GM21786 (cell line): ENCODE measurements at regions not wholly inside any gene's neighbourhood (a gene's known extent, or its start where the extent isn't known, plus 50 kb on each side); places are given as distances from the start of the nearest gene placed in this dataset.
A peak's percentile ranks its signal among the peaks of the same experiment; 100 is the strongest.

Experiments used
- ATAC-seq: cut with Tn5 transposase; IDR thresholded peaks from one replicate; pipeline ENCODE4 v1.9.1; 2021; ENCODE audit not compliant: unreplicated experiment

DNA sequence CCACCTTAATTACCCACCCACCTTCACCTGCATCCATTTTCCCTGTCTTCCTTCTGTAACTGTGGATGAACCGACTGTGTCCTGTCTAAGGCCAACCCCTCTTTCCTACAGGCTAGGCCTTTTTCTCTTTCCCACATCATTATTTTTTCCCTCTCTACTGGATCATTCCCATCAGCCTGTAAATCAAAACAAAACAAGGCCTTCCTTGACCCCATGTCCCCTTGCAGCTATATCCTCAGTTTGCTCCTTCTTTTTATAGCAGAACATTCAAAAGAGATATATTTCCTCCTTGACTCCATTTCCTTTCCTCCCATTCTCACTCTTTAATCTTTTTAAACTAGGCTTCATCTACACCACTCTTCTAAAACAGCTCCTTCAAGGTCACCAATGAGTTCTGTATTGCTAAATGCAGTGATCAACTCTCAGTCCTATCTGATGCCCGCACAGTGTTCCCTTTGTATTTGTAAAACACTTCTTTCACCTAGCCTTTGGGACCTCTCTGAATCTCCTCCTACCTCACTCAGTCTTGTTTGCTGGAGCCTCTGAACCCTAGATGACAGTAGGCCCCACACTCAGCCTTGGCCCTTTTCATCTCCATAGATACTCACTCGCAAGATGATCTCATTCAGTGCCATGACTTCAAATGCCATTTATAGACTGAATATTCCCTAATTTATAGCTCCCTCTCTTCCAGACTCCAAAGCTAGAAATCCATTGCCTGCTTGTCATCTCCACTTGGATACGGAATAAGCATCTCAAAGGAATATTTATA, 55.7 kb downstream of the CXCR4 start:
- no peak for ATAC-seq

GRCh38 chr2:136060416-136060815, 57.5 kb downstream of the CXCR4 start:
- no peak for ATAC-seq

DNA sequence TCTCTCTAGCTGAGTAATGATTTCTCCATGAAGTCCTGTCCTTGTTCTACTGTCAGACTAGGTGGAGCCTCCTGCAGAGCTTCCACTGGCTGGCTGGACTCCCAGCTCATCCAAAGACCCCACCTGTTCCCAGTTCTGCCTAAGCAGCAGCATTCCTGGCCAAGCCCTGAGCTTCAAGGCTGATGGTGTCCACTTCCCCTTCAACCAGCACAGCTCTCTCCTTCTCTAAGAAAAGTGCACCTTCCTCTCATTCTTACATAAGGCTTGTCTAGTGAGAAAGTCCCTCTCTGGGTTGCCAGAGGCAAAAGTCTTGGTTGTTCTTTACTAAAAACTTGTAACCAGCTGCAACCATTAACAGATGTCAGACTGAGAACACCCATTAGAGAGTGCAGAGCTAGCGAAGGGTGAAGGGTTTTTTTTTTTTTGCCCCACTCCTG, 58.9 kb downstream of the CXCR4 start:
- ATAC-seq: peak; percentile 58

DNA sequence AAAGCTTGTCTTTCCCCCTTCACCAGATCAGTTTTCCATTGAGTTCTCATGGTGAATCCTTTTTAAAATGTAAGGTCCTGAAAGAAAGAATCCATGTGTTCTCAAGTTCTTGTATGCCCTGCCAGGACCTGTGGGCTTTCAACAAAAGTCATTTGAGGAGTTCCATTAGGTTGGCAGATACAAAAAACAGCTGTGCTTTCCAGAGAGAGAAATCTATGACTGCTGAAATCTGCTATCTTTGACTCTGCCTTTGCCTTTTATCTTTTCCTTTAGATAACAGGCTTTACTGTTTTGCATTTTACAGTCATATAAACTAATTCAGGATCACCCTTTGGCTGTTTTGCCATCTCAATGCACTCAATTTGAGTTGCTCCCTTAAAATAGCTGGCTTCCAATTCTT, 59.7 kb downstream of the CXCR4 start:
- no peak for ATAC-seq

GRCh38 chr2:136057802-136058140, 60.2 kb downstream of the CXCR4 start:
- ATAC-seq: no peak

GRCh38 chr2:136057023-136057801, 60.7 kb downstream of the CXCR4 start:
- ATAC-seq: peak; percentile 25

DNA sequence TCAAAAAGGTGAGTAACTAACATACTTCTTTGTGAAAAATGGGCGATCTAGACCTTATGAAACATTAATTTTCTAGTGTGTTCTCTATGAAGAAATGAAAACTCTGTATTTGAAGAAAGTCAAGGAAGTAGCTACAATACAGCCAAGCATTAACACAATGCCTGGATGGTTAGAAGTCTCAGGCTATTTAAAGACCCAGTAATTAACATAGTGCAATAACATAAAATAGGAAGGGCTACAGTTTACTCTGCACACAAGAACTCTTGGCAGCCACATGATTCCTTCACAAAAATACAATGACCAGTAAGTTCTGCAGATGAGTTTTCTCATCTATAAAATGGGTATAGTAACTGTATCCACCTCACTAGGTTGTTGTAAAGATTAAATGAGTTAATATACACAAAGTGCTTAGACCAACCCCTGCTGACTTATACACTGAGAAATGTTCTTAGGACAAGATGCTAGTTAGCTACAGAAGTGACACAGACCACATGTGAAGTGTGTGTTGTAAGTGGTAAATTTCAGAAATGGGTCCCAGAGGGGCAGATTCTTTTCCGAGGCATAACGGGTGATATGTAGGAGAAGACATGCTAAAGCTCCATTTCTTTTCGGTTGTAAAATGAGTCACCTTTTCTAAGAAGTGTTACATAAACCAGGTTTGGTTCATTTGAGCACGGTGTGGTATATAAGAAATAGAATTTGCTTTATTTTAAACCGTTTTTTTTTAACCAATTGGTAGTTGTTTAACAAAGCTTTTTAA, 61.8 kb downstream of the CXCR4 start:
- ATAC-seq: peak; percentile 38

DNA sequence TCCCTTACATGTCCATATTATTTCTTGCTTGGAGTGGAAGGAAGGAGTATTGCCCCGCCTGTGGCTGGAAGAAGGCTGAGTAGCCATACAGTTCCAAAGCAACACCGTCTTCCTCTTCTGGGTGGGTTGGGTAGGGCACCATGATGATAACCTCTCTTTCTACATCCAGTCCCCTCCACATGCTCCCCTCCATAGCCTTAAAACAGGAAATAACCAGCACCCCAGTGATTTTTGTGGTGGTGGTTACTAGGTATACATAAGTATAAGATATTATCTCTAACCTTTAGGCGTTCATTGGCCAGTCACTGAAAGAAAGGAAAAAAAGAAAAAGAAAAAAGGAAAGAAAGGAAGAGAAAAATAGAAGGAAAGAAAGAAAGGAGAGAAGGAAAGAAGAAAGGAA, 63.1 kb downstream of the CXCR4 start:
- ATAC-seq: no peak

DNA sequence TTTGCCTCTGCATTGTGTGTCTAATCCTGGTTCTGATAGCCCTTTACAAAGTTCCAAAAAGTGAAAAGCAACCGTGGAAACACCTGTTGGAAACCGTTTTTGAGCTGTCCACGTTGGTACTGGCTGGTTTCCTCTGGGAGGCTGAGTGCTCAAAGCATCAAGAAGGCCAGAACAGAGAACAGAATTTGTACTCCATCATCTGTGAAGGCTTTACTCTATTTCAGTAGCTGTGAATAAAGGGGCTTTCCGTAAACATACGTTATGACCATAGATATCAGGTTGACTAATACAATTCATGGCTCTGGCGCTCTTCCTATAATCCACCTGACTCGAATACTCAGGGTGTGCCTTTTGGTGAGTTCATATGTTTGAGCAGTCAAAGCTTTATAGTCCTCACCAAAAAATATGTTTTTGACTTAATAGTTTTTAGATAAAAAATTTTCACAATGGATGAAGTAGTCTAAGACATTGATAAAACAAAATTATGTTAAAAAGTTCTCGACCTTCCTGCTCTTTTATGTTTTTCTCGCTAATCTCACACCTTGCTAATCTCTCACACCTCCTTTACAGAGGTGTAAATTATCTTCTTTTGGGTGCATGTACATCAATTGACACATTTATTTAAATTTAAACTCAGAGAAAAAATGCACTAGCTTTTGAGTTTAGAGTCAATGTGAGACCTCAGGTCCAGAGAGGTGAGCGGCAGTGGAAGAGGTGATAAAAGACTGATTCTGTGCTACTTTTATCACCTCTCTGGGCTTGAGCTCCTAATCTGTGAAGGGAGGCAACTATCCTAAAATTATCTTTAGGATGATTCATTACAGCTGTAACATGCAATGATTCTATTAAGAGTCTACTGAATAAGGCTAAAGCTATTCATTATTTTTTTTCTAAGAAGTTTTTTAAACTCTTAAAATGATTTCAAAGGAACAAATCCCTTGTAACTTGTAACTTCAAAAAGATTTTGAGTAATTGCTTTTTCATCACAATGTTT, 65.3 kb downstream of the CXCR4 start:
- peak; percentile 30 for ATAC-seq

DNA sequence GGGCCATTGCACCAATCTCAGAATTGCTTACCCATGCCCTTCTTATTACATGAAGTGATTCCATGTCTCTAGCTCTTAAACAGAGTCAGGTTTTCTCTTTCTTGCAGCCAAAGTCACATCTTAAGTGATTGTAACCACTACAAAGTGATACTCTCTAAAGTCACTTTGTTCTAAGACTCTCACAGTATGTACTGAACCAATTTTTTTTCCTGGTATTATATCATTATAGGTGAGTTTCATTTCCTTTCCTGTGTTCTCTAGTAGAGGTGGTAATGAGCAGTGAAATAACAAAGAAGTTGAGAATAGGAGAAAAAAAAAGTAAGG, 66.3 kb upstream of the DARS1 start:
- ATAC-seq: no peak

DNA sequence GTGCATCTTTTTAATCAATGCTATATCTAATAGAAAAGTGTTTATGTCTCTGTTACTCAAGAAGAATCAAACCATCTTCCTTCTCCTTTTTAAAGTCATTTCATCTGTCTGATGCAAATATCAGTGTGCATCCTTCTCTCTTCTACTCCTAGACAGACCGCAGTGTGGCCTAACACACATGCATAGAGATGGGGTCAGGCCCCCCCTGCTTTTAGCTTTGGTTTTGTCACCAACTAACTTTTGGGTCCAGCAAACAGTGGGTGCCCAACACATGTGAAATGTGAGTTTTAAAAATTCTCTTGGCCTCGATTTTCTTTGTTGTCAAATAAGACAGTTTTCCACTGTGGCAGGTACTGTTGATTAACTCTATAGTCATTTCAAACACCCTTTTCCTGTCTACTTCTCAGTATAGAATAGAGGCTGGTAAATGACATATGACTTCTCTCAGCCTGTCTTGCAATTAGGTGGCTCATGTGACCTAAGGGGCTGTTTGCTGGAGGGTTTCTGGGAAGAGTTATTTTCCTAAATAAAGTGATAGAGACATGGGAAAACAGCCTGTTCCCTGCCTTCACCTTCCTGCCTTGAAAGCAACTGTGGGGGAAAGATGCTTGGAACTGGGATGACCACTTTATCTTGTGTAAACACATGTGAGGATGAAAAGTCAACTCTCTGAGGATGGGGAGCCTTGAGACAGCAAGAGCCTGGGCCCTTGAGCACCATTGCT, 65.7 kb upstream of the DARS1 start:
- ATAC-seq: peak; percentile 35

- ATAC-seq: no peak
Observed at GRCh38 chr2:136049991-136050920, 64.8 kb upstream of the DARS1 start.

DNA sequence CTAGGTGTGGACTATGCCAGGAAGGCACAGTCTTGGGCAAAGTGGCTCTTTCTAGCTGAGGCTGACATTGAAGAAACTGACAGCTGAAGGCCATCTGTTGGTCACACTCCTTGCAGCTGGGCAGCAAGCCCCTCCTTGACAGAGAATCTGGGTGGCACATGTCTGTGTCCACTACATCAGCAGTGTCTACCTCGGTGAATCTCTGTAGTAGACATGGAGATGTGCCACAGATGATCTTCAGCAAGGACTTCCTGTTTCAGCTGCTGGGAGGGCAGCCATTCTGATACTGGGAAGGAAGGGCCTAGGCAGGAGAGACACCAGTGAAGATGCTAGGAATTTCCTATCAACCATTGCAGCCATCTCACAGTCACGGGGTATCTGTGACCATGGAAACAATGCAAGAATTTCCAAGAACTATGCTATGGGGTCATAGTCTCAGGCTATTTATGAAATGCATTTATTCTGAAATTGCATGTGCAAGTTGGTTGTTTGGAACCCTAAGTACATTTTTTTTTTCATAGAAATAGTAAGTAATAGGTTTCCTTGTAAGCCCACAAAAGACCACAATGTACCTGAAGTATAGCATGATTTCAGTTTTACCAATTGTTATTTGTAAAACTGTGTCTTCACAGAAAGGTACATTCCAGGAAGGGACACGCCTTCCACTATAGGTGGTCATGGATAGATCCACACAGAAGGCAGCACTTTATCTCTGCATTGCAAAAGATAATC, 63.8 kb upstream of the DARS1 start:
- no peak for ATAC-seq

DNA sequence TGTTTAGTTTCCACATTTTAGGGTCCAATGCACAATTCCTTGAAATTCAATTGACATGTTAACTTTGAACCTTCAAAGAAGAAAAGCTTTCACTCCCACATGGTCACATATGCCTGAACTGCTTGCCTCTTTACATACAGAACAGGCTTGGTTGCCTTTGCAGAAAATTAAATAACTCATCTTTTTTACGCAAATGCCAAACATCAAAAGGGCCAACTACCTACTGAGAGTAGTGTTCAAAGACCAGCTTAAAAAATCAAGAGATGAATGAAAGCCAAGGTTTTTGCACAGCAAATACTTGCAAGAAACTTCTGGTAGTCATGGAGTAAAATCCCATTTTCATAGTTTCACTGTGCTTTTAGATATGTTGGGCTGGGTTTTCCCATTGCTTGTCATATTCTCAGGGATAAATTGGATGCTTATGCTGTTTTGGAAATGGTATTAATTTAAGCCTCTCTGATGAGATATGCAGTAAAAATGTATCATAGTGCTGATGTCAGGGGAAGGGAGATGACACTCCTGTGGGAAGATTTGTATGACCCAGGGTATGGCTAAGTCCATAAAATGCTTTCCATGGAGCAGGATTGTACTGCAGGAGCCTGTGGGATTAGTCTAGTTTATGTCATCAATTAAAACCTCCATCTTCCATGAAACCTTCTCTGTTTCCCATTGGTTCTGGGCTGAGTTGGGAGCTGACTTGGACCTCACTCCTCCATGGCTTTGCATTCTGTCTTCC, 60.6 kb upstream of the DARS1 start:
- ATAC-seq: no peak

DNA sequence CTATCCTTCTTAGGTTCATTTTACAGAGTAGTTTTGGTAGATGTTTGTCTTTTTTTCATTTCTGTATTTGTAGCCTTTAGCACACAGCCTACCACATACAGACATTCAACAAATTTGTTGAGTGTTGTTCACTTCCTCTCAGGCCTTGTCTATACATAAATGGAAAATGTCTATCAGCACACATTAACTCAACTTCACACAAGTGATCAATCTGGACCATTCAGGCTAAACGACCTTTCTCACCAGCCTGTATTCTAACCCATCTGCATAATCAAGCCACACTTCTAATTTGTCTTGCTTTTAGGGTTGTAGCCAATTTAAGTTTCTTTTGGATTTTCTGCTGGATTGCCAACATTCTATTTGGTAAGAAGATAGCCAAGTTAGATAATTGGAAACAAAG, 59.9 kb upstream of the DARS1 start:
- no peak for ATAC-seq
